Mammary epithelial cell (primary cell): ENCODE measurements at regions not wholly inside any gene's neighbourhood (a gene's known extent, or its start where the extent isn't known, plus 50 kb on each side); places are given as distances from the start of the nearest gene placed in this dataset.

Experiments
- EZH2 ChIP-seq: IDR thresholded peaks from 2 replicates; pipeline ENCODE4 v1.6.1; 2012; ENCODE audit warnings: low read length, inconsistent platforms, borderline replicate concordance
- TF ChIP-seq, protein P1 (sequence below), 2 donors: IDR thresholded peaks in 1 of 2; conservative IDR thresholded peaks in 1 of 2; 2 replicates each; pipeline ENCODE4 v1.5.1; 2011 to 2012; ENCODE audit warnings: inconsistent platforms in 2 of 2, low read length in 2 of 2, mild to moderate bottlenecking in 2 of 2, control low read depth in 1 of 2, low read depth in 1 of 2; ENCODE audit not compliant: insufficient read depth in 1 of 2; ENCODE audit errors: extremely low read depth in 1 of 2

DNA sequence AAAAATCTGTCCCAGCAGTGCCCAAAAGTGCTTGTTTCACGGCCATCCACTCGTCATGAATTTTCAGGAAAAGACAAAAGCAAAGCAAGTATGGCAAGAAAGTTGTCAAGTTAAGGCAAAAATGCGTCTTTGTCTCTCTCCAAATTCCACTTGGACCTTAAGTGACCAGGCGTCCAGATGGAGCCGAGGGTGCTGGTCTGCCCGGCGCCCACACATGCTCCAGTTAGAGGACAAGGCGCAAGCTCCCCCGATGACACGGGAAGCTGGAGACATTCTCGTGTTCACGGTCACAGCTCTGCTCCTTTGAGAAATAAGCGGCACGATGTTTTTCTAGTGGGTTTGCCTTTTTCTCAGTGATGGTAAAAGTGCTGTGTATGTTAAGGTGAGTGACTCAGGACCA is 219.0 kb downstream of the BRD1 start:
- TF ChIP-seq, protein P1, sequence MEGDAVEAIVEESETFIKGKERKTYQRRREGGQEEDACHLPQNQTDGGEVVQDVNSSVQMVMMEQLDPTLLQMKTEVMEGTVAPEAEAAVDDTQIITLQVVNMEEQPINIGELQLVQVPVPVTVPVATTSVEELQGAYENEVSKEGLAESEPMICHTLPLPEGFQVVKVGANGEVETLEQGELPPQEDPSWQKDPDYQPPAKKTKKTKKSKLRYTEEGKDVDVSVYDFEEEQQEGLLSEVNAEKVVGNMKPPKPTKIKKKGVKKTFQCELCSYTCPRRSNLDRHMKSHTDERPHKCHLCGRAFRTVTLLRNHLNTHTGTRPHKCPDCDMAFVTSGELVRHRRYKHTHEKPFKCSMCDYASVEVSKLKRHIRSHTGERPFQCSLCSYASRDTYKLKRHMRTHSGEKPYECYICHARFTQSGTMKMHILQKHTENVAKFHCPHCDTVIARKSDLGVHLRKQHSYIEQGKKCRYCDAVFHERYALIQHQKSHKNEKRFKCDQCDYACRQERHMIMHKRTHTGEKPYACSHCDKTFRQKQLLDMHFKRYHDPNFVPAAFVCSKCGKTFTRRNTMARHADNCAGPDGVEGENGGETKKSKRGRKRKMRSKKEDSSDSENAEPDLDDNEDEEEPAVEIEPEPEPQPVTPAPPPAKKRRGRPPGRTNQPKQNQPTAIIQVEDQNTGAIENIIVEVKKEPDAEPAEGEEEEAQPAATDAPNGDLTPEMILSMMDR (conservative IDR thresholded peaks at IDR 0.05 in 1 of 2, IDR thresholded peaks at IDR 0.05 in 1 of 2; ENCODE audit: extremely low read depth in 1 of 2, insufficient read depth in 1 of 2, low read depth in 1 of 2, low read length in 2 of 2) = no peak
- TF ChIP-seq EZH2 = no peak
